ENCODE measurements at regions not wholly inside any gene's neighbourhood (a gene's known extent, or its start where the extent isn't known, plus 50 kb on each side); places are given as distances from the start of the nearest gene placed in this dataset.

- no peak for DNase-seq (ENCODE audit: low read depth in 1 of 2, low spot score in 2 of 2)
- H3K14ac ChIP-seq (ENCODE audit: insufficient read length), result no peak overlapping the region
- H3K27me3 ChIP-seq (replicated peaks in 1 of 4; ENCODE audit: control insufficient read depth in 3 of 4, extremely low read depth in 1 of 4, insufficient read depth in 3 of 4, low read length in 3 of 4), result no peaks in the 10 kb centered on the region
- H3K79me2 ChIP-seq (ENCODE audit: control insufficient read depth in 1 of 2, insufficient read depth in 2 of 2, low read length in 2 of 2), result no peaks in the 10 kb centered on the region
- H2BK12ac ChIP-seq (ENCODE audit: low read depth, low read length), result no peak overlapping the region
- no peak overlapping the region for H3K27ac ChIP-seq (ENCODE audit: low read depth, low read length)
- H3K79me1 ChIP-seq (ENCODE audit: low read depth, low read length), result no peaks in the 10 kb centered on the region
- H4K91ac ChIP-seq (replicated peaks; ENCODE audit: insufficient read length, low read length), result no peak overlapping the region
- no peak overlapping the region for H3K9ac ChIP-seq (replicated peaks in 1 of 4; ENCODE audit: extremely low read depth in 1 of 4, low read depth in 3 of 4, low read length in 3 of 4)
- no peaks in the 10 kb centered on the region; the same call in 1 of the 2 replicates for H3K23me2 ChIP-seq (ENCODE audit: low read depth, low read length)
- no peak overlapping the region for H3K4ac ChIP-seq (replicated peaks; ENCODE audit: insufficient read length, low read depth, low read length)
- no peaks in the 10 kb centered on the region for H3K9me3 ChIP-seq (ENCODE audit: insufficient read depth in 2 of 2, low read depth in 1 of 2, low read length in 1 of 2)
- H2BK15ac ChIP-seq (ENCODE audit: low read length), result no peak overlapping the region
- H4K8ac ChIP-seq (ENCODE audit: extremely low read depth, insufficient read depth, low read length), result no peak overlapping the region
- H3K56ac ChIP-seq (replicated peaks; ENCODE audit: insufficient read length, low read depth, low read length), result no peak overlapping the region
- FAIRE-seq, result no peak
- H3K4me2 ChIP-seq (ENCODE audit: insufficient read depth in 1 of 2, low read depth in 2 of 2, low read length in 2 of 2), result no peak overlapping the region
- H3K18ac ChIP-seq (ENCODE audit: extremely low read depth, low read length), result no peak overlapping the region
- WGBS, 2 experiments (ENCODE audit: extremely low coverage in 1 of 2, insufficient coverage in 1 of 2, insufficient read length in 1 of 2, insufficient replicate concordance in 2 of 2, low coverage in 1 of 2, low lambda C conversion rate in 2 of 2, missing lambda C conversion rate in 1 of 2), result 95% methylated on average over 5 of the region's 5 CpGs; no CpG with 5 or more reads in 1 of the 2 experiments
- no peak overlapping the region for H2BK120ac ChIP-seq (replicated peaks; ENCODE audit: low read depth, low read length)
- no peak overlapping the region for H2AFZ ChIP-seq (ENCODE audit: low read length)
- CTCF ChIA-PET (ENCODE audit: partially characterized antibody), result interaction anchor here (0.5 to 1.4 kb wide), 2 partner anchors 28 to 610 kb away, joined by 3 read pairs; no protein-coding TSS in a partner anchor
- no peak overlapping the region for H2BK20ac ChIP-seq (ENCODE audit: low read length)
- H3K23ac ChIP-seq (ENCODE audit: insufficient read length), result no peak overlapping the region
- POLR2A ChIA-PET (ENCODE audit: partially characterized antibody), result no interaction called here
- H3K4me1 ChIP-seq (replicated peaks in 1 of 4; ENCODE audit: control insufficient read depth in 3 of 4, insufficient read depth in 4 of 4, low read length in 3 of 4), result peaks cover 0 to 3% (median 0%) of the 10 kb centered on the region in 4 experiments; a peak in 1 of 7 replicates
- H2BK5ac ChIP-seq (ENCODE audit: low read depth, low read length), result no peak overlapping the region
- no peak overlapping the region for H2AK5ac ChIP-seq (ENCODE audit: low read depth, low read length)
- no peak overlapping the region for H3K4me3 ChIP-seq (ENCODE audit: extremely low read depth in 1 of 4, insufficient read depth in 2 of 4, low read depth in 3 of 4, low read length in 4 of 4)
- H4K20me1 ChIP-seq (replicated peaks in 1 of 2; ENCODE audit: control insufficient read depth in 1 of 2, insufficient read depth in 2 of 2, low read length in 2 of 2), result no peaks in the 10 kb centered on the region
- H3K36me3 ChIP-seq (ENCODE audit: control insufficient read depth in 2 of 4, insufficient read depth in 4 of 4, low read length in 3 of 4), result no peaks in the 10 kb centered on the region
- no peak overlapping the region for H4K5ac ChIP-seq (ENCODE audit: insufficient read length, low read depth, low read length)
- no peak for TF ChIP-seq BCL11A (IDR thresholded peaks at IDR 0.05; ENCODE audit: low read depth in 2 of 2, low read length in 2 of 2)
- no peak for TF ChIP-seq SIN3A (conservative IDR thresholded peaks at IDR 0.05 in 1 of 2, IDR thresholded peaks at IDR 0.05 in 1 of 2; ENCODE audit: low read depth in 1 of 2, low read length in 2 of 2)
- no peak for TF ChIP-seq TAF1 (IDR thresholded peaks at IDR 0.05; ENCODE audit: low read depth, low read length)
- no peak for TF ChIP-seq SP1 (IDR thresholded peaks at IDR 0.05; ENCODE audit: low read depth, low read length)
- TF ChIP-seq USF2 (IDR thresholded peaks at IDR 0.05; ENCODE audit: low read length), result no peak
- TF ChIP-seq SIRT6 (IDR thresholded peaks at IDR 0.05; ENCODE audit: low read length), result no peak
- no peak for TF ChIP-seq SAP30 (IDR thresholded peaks at IDR 0.05; ENCODE audit: insufficient read depth, insufficient replicate concordance, low read length)
- TF ChIP-seq TCF12 (IDR thresholded peaks at IDR 0.05; ENCODE audit: low read depth, low read length), result no peak
- no peak for TF ChIP-seq SIX5 (IDR thresholded peaks at IDR 0.05; ENCODE audit: low read depth, low read length)
- TF ChIP-seq RNF2 (IDR thresholded peaks at IDR 0.05; ENCODE audit: borderline replicate concordance, low read depth, low read length, missing control alignments, poor library complexity, severe bottlenecking), result no peak
- TF ChIP-seq, protein P1, sequence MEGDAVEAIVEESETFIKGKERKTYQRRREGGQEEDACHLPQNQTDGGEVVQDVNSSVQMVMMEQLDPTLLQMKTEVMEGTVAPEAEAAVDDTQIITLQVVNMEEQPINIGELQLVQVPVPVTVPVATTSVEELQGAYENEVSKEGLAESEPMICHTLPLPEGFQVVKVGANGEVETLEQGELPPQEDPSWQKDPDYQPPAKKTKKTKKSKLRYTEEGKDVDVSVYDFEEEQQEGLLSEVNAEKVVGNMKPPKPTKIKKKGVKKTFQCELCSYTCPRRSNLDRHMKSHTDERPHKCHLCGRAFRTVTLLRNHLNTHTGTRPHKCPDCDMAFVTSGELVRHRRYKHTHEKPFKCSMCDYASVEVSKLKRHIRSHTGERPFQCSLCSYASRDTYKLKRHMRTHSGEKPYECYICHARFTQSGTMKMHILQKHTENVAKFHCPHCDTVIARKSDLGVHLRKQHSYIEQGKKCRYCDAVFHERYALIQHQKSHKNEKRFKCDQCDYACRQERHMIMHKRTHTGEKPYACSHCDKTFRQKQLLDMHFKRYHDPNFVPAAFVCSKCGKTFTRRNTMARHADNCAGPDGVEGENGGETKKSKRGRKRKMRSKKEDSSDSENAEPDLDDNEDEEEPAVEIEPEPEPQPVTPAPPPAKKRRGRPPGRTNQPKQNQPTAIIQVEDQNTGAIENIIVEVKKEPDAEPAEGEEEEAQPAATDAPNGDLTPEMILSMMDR (IDR thresholded peaks at IDR 0.05; ENCODE audit: control extremely low read depth in 1 of 3, insufficient read depth in 1 of 3, low read depth in 1 of 3, low read length in 3 of 3), result no peak
These were observed 213.0 kb upstream of the NCAM1 start for GRCh38 chr11:112748252-112748651.

Measured in H1 (cell line).